CD4-positive, alpha-beta T cell (primary cell): ENCODE measurements at regions not wholly inside any gene's neighbourhood (a gene's known extent, or its start where the extent isn't known, plus 50 kb on each side); places are given as distances from the start of the nearest gene placed in this dataset.

ENCODE experiments used
- ATAC-seq: fragments of 200-7000 bp; cut with Tn5 transposase; one replicate; pipeline ENCODE4 v1.10.0; 2022; ENCODE audit warnings: mild to moderate bottlenecking; ENCODE audit not compliant: poor library complexity
- CTCF ChIA-PET: fragments of 350-600 bp; sonication (Branson Sonifier 250); formaldehyde crosslinking; loops from one replicate; lab custom pipeline; 2021; ENCODE audit warnings: antibody characterized with exemption, inconsistent platforms; lab: Charles Lee
- POLR2A ChIA-PET: fragments of 350-600 bp; sonication (Branson Sonifier 250); formaldehyde crosslinking; loops from one replicate; lab custom pipeline; 2021; ENCODE audit warnings: antibody characterized with exemption, inconsistent platforms; lab: Charles Lee
- DNase-seq, 14 experiments: peaks; one replicate each; pipeline ENCODE4 v3.0.0-alpha.2; 2013 to 2020; ENCODE audit warnings: mixed read lengths in 2 of 14
- H3K27ac ChIP-seq, 2 donors: one replicate each; pipeline versions ENCODE4 v1.5.1 to v1.7.0; 2013; ENCODE audit warnings: low read length in 2 of 2, low read depth in 1 of 2, mild to moderate bottlenecking in 1 of 2
- H3K27me3 ChIP-seq, 2 experiments: 1 replicate in 1 of 2; 2 replicates in 1 of 2; pipeline versions ENCODE4 v1.6.1 to v1.7.0; 2013; ENCODE audit warnings: low read length in 2 of 2, control low read depth in 1 of 2, mild to moderate bottlenecking in 1 of 2, moderate library complexity in 1 of 2; ENCODE audit not compliant: insufficient read depth in 2 of 2, control insufficient read depth in 1 of 2
- H3K36me3 ChIP-seq: one replicate; pipeline ENCODE4 v1.6.1; 2013; ENCODE audit warnings: low read length, control low read depth; ENCODE audit not compliant: insufficient read depth
- H3K4me1 ChIP-seq: one replicate; pipeline ENCODE4 v1.6.1; 2013; ENCODE audit warnings: low read length, control low read depth; ENCODE audit not compliant: insufficient read depth
- H3K4me3 ChIP-seq: one replicate; pipeline ENCODE4 v1.5.1; 2013; ENCODE audit warnings: mild to moderate bottlenecking, low read length, moderate library complexity
- H3K9me3 ChIP-seq, 2 experiments: 1 replicate in 1 of 2; 2 replicates in 1 of 2; pipeline versions ENCODE4 v1.6.1 to v1.7.0; 2013; ENCODE audit warnings: low read length in 2 of 2, mild to moderate bottlenecking in 2 of 2, control low read depth in 1 of 2, moderate library complexity in 1 of 2; ENCODE audit not compliant: control insufficient read depth in 1 of 2, insufficient read depth in 1 of 2
- H3K27ac Mint-ChIP-seq: one replicate; pipeline ENCODE4 v1.8.0; 2020; ENCODE audit warnings: mixed read lengths
- H3K27me3 Mint-ChIP-seq: one replicate; pipeline ENCODE4 v1.8.0; 2021; ENCODE audit warnings: mixed read lengths
- H3K36me3 Mint-ChIP-seq: one replicate; pipeline ENCODE4 v1.8.0; 2021; ENCODE audit warnings: low read depth, mixed read lengths
- H3K4me1 Mint-ChIP-seq: one replicate; pipeline ENCODE4 v1.8.0; 2021; ENCODE audit warnings: low read depth, mixed read lengths
- H3K4me3 Mint-ChIP-seq: one replicate; pipeline ENCODE4 v1.8.0; 2020; ENCODE audit warnings: mild to moderate bottlenecking, mixed read lengths
- H3K9me3 Mint-ChIP-seq: one replicate; pipeline ENCODE4 v1.8.0; 2020; ENCODE audit warnings: mixed read lengths
- intact Hi-C, 2 experiments: fragments of 100-400 bp; cut with DNase I in 1 of 2; cut with micrococcal nuclease in 1 of 2; formaldehyde crosslinking; loops; one replicate each; pipeline versions ENCODE4 v1.15.1 to v1.9.0; 2023 to 2025; cut with DNase I, micrococcal nuclease
- TF ChIP-seq, protein P1 (sequence below): fragments of 200-600 bp; IDR thresholded peaks from one replicate; pipeline ENCODE4 v1.8.0; 2022; ENCODE audit warnings: antibody characterized with exemption, mild to moderate bottlenecking

DNA sequence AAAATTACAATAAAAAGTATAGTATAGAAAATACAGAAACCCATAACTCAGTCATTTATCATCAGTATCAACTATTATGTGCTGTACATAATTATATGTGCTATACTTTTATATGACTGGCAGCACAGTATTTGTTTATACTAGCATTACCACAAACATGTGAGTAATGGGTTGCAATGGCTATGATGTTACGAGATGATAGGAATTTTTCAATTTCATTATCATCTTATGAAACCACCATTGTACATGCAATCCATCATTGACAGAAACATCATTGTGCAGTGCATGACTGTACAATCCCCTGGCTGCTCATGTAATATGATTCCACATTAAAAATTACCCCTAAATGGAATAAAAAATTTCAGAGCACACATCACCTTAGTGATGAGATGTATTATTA, 55.7 kb upstream of the TMEM229A start:
- TF ChIP-seq, protein P1, sequence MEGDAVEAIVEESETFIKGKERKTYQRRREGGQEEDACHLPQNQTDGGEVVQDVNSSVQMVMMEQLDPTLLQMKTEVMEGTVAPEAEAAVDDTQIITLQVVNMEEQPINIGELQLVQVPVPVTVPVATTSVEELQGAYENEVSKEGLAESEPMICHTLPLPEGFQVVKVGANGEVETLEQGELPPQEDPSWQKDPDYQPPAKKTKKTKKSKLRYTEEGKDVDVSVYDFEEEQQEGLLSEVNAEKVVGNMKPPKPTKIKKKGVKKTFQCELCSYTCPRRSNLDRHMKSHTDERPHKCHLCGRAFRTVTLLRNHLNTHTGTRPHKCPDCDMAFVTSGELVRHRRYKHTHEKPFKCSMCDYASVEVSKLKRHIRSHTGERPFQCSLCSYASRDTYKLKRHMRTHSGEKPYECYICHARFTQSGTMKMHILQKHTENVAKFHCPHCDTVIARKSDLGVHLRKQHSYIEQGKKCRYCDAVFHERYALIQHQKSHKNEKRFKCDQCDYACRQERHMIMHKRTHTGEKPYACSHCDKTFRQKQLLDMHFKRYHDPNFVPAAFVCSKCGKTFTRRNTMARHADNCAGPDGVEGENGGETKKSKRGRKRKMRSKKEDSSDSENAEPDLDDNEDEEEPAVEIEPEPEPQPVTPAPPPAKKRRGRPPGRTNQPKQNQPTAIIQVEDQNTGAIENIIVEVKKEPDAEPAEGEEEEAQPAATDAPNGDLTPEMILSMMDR: no peak
- peaks cover 3% of the 10 kb centered on the region for H3K9me3 Mint-ChIP-seq
- H3K9me3 ChIP-seq: peaks cover 0 to 3% of the 10 kb centered on the region in 2 experiments
- no peak for DNase-seq
- no peak overlapping the region for H3K27ac Mint-ChIP-seq
- H3K36me3 Mint-ChIP-seq: no peaks in the 10 kb centered on the region
- H3K4me1 Mint-ChIP-seq: no peaks in the 10 kb centered on the region
- no peaks in the 10 kb centered on the region for H3K27me3 Mint-ChIP-seq
- H3K4me3 Mint-ChIP-seq: no peak overlapping the region
- ChIA-PET CTCF (no interaction called here), POLR2A (no interaction called here)
- H3K27me3 ChIP-seq: no peaks in the 10 kb centered on the region
- no peak overlapping the region for H3K4me3 ChIP-seq
- intact Hi-C loops: no loop called here
- no peaks in the 10 kb centered on the region for H3K36me3 ChIP-seq
- no peaks in the 10 kb centered on the region for H3K4me1 ChIP-seq
- no peak for ATAC-seq
- no peak overlapping the region for H3K27ac ChIP-seq

GRCh38 chr7:124086843-124087242, 54.0 kb upstream of the TMEM229A start:
- no peak overlapping the region for H3K4me3 ChIP-seq
- peaks cover 0 to 12% of the 10 kb centered on the region in 2 experiments for H3K9me3 ChIP-seq
- intact Hi-C loops: no loop called here
- H3K27me3 Mint-ChIP-seq: no peaks in the 10 kb centered on the region
- peaks cover 3% of the 10 kb centered on the region for H3K9me3 Mint-ChIP-seq
- H3K27me3 ChIP-seq: no peaks in the 10 kb centered on the region
- H3K36me3 Mint-ChIP-seq: no peaks in the 10 kb centered on the region
- CTCF ChIA-PET: no interaction called here
- H3K27ac Mint-ChIP-seq: no peak overlapping the region
- H3K36me3 ChIP-seq: no peaks in the 10 kb centered on the region
- ATAC-seq (no peak), DNase-seq (no peak)
- H3K4me3 Mint-ChIP-seq: no peak overlapping the region
- TF ChIP-seq, protein P1: no peak
- POLR2A ChIA-PET: no interaction called here
- no peaks in the 10 kb centered on the region for H3K4me1 Mint-ChIP-seq
- no peak overlapping the region for H3K27ac ChIP-seq
- no peaks in the 10 kb centered on the region for H3K4me1 ChIP-seq

DNA sequence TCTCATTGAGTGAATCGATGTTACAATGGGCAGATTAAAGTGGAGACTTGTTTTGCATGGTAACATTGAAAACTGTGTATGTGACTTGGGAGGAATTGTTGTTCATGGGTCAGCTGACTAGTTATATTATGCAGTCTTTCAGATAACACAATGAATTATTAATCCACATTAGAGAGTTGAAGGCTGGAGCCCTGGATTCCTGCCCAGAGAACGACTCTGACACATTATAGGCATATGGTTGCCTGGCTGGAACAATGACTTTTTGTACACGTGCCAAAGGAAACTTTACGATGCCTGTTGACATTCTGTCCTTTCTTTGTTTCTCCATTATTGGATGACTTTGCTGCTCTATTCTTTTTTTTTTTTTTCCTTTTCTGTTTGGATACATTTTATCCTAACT, 52.3 kb upstream of the TMEM229A start:
- POLR2A ChIA-PET: no interaction called here

More for the DNA sequence above, 52.3 kb upstream of the TMEM229A start:
- ATAC-seq: no peak
- Mint-ChIP-seq H3K27ac (no peak overlapping the region), H3K4me1 (no peaks in the 10 kb centered on the region), H3K4me3 (no peak overlapping the region), H3K36me3 (no peaks in the 10 kb centered on the region), H3K9me3 (peaks cover 3% of the 10 kb centered on the region), H3K27me3 (no peaks in the 10 kb centered on the region)
- CTCF ChIA-PET: no interaction called here
- TF ChIP-seq, protein P1: no peak
- DNase-seq: no peak
- Histone ChIP-seq H3K4me1 (no peaks in the 10 kb centered on the region), H3K9me3 (peaks cover 0 to 12% of the 10 kb centered on the region in 2 experiments), H3K4me3 (no peak overlapping the region), H3K27me3 (no peaks in the 10 kb centered on the region), H3K36me3 (no peaks in the 10 kb centered on the region), H3K27ac (no peak overlapping the region)
- intact Hi-C loops: no loop called here
